ENCODE measurements at regions not wholly inside any gene's neighbourhood (a gene's known extent, or its start where the extent isn't known, plus 50 kb on each side); places are given as distances from the start of the nearest gene placed in this dataset.
"Not testable (repeated sequence)": the region's sequence is repeated elsewhere in the genome, so short reads cannot be mapped to it uniquely, and the experiment has no call there.

GRCh38 chr14:38559711-38560110, 303.8 kb upstream of the CLEC14A start:
- H3K27me3 Mint-ChIP-seq (ENCODE audit: insufficient read depth, low read depth): peaks cover 4% of the 10 kb centered on the region
- Histone ChIP-seq H3F3A (ENCODE audit: low read depth) (no peaks in the 10 kb centered on the region), H3K4me1 (no peaks in the 10 kb centered on the region), H3K27me3 (no peaks in the 10 kb centered on the region), H3K79me2 (ENCODE audit: low read depth) (no peaks in the 10 kb centered on the region), H3K27ac (no peak overlapping the region), H4K20me1 (ENCODE audit: low read depth) (no peaks in the 10 kb centered on the region), H2AFZ (replicated peaks) (no peak overlapping the region), H3K36me3 (peaks cover 5% of the 10 kb centered on the region), H3K4me3 (no peak overlapping the region), H3K9ac (no peak overlapping the region), H3K9me3 (ENCODE audit: low read depth) (peaks cover 6% of the 10 kb centered on the region), H3K4me2 (no peak overlapping the region)
- no peak overlapping the region for H3K4me3 Mint-ChIP-seq
- TF ChIP-seq EZH2 (IDR thresholded peaks at IDR 0.05): no peak
- TF ChIP-seq CTCF (IDR thresholded peaks at IDR 0.05): no peak
- no peak for TF ChIP-seq EZH2phosphoT487 (IDR thresholded peaks at IDR 0.05)
- H3K36me3 Mint-ChIP-seq: no peaks in the 10 kb centered on the region
- H3K9me3 Mint-ChIP-seq: peaks cover 19% of the 10 kb centered on the region
- no peak overlapping the region for H3K27ac Mint-ChIP-seq
- DNase-seq (ENCODE audit: low spot score): no peak
- no peaks in the 10 kb centered on the region for H3K4me1 Mint-ChIP-seq

GRCh38 chr14:38557391-38557790, 301.5 kb upstream of the CLEC14A start:
- H3K27ac Mint-ChIP-seq; H3K9me3 ChIP-seq (ENCODE audit: low read depth); H3K9ac ChIP-seq; H3K4me1 Mint-ChIP-seq; H3K36me3 ChIP-seq; H3K27me3 ChIP-seq; H3K4me1 ChIP-seq; H2AFZ ChIP-seq (replicated peaks); DNase-seq (ENCODE audit: low spot score); H3K27ac ChIP-seq; H3K4me3 Mint-ChIP-seq; H3K36me3 Mint-ChIP-seq; H3F3A ChIP-seq (ENCODE audit: low read depth); H4K20me1 ChIP-seq (ENCODE audit: low read depth); H3K27me3 Mint-ChIP-seq (ENCODE audit: insufficient read depth, low read depth); H3K79me2 ChIP-seq (ENCODE audit: low read depth); H3K4me3 ChIP-seq; H3K4me2 ChIP-seq: not testable (repeated sequence)
- H3K9me3 Mint-ChIP-seq: peaks cover 16% of the 10 kb centered on the region

GRCh38 chr14:38556252-38556651, 300.4 kb upstream of the CLEC14A start:
- peaks cover 16% of the 10 kb centered on the region for H3K9me3 Mint-ChIP-seq
- Histone ChIP-seq H3F3A (ENCODE audit: low read depth) (no peaks in the 10 kb centered on the region), H3K79me2 (ENCODE audit: low read depth) (no peaks in the 10 kb centered on the region)

GRCh38 chr14:38554026-38554425, 298.1 kb upstream of the CLEC14A start:
- H3K27me3 Mint-ChIP-seq (ENCODE audit: insufficient read depth, low read depth): peaks cover 2% of the 10 kb centered on the region
- H3K4me3 ChIP-seq: no peak overlapping the region
- no peaks in the 10 kb centered on the region for H4K20me1 ChIP-seq (ENCODE audit: low read depth)
- peaks cover 9% of the 10 kb centered on the region for H3K9me3 Mint-ChIP-seq
- no peaks in the 10 kb centered on the region for H3K27me3 ChIP-seq
- no peaks in the 10 kb centered on the region for H3F3A ChIP-seq (ENCODE audit: low read depth)
- H3K27ac ChIP-seq: no peak overlapping the region
- H3K4me2 ChIP-seq: no peak overlapping the region
- no peak for TF ChIP-seq EZH2 (IDR thresholded peaks at IDR 0.05)
- TF ChIP-seq EZH2phosphoT487 (IDR thresholded peaks at IDR 0.05): no peak
- TF ChIP-seq CTCF (IDR thresholded peaks at IDR 0.05): no peak
- DNase-seq (ENCODE audit: low spot score): no peak
- peaks cover 4% of the 10 kb centered on the region for H3K4me1 ChIP-seq
- no peak overlapping the region for H3K9ac ChIP-seq
- H2AFZ ChIP-seq (replicated peaks): no peak overlapping the region
- H3K79me2 ChIP-seq (ENCODE audit: low read depth): no peaks in the 10 kb centered on the region
- no peak overlapping the region for H3K4me3 Mint-ChIP-seq
- no peaks in the 10 kb centered on the region for H3K36me3 Mint-ChIP-seq
- H3K9me3 ChIP-seq (ENCODE audit: low read depth): no peaks in the 10 kb centered on the region
- peaks cover 5% of the 10 kb centered on the region for H3K36me3 ChIP-seq
- H3K27ac Mint-ChIP-seq: no peak overlapping the region
- peaks cover 5% of the 10 kb centered on the region for H3K4me1 Mint-ChIP-seq

More at GRCh38 chr14:38556252-38556651, 300.4 kb upstream of the CLEC14A start:
- no peaks in the 10 kb centered on the region for H3K36me3 Mint-ChIP-seq
- no peak overlapping the region for H3K27ac ChIP-seq
- no peak overlapping the region for H3K4me2 ChIP-seq
- no peaks in the 10 kb centered on the region for H4K20me1 ChIP-seq (ENCODE audit: low read depth)
- H3K27me3 Mint-ChIP-seq (ENCODE audit: insufficient read depth, low read depth): peaks cover 2% of the 10 kb centered on the region
- H3K4me1 ChIP-seq: peaks cover 4% of the 10 kb centered on the region
- H3K27me3 ChIP-seq: no peaks in the 10 kb centered on the region
- no peak for TF ChIP-seq CTCF (IDR thresholded peaks at IDR 0.05)
- no peak overlapping the region for H3K9ac ChIP-seq
- peaks cover 6% of the 10 kb centered on the region for H3K9me3 ChIP-seq (ENCODE audit: low read depth)
- H3K36me3 ChIP-seq: peaks cover 5% of the 10 kb centered on the region
- H3K4me3 ChIP-seq: no peak overlapping the region
- no peak overlapping the region for H2AFZ ChIP-seq (replicated peaks)
- H3K4me3 Mint-ChIP-seq: no peak overlapping the region
- H3K27ac Mint-ChIP-seq: no peak overlapping the region
- no peak for DNase-seq (ENCODE audit: low spot score)
- peaks cover 5% of the 10 kb centered on the region for H3K4me1 Mint-ChIP-seq

All from neural progenitor cell (in vitro differentiated cells).